CD4-positive, CD25-positive, alpha-beta regulatory T cell (primary cell): ENCODE measurements at regions not wholly inside any gene's neighbourhood (a gene's known extent, or its start where the extent isn't known, plus 50 kb on each side); places are given as distances from the start of the nearest gene placed in this dataset.

ENCODE experiments used
- ATAC-seq, 2 donors: fragments of 150-1000 bp; cut with Tn5 transposase; one replicate each; pipeline ENCODE4 v1.10.0; 2021; ENCODE audit warnings: low read depth in 2 of 2, moderate number of reproducible peaks in 2 of 2, moderate library complexity in 1 of 2
- DNase-seq, 3 donors: peaks; one replicate each; pipeline versions ENCODE4 v3.0.0 to v3.0.0-alpha.2; 2012 to 2022; ENCODE audit warnings: mixed read lengths in 1 of 3
- H3K27ac ChIP-seq: one replicate; pipeline ENCODE4 v1.7.0; 2013; ENCODE audit warnings: mild to moderate bottlenecking, low read length; ENCODE audit not compliant: insufficient read depth, poor library complexity, severe bottlenecking
- H3K27me3 ChIP-seq: one replicate; pipeline ENCODE4 v1.7.0; 2013; ENCODE audit warnings: low read length; ENCODE audit not compliant: control insufficient read depth, insufficient read depth
- H3K36me3 ChIP-seq: one replicate; pipeline ENCODE4 v1.7.0; 2013; ENCODE audit warnings: mild to moderate bottlenecking, low read length, moderate library complexity; ENCODE audit not compliant: control insufficient read depth, insufficient read depth
- H3K4me1 ChIP-seq: 2 replicates; pipeline ENCODE4 v1.7.0; 2013; ENCODE audit warnings: mild to moderate bottlenecking, low read length; ENCODE audit not compliant: insufficient read depth, control insufficient read depth, poor library complexity, severe bottlenecking
- H3K4me3 ChIP-seq: one replicate; pipeline ENCODE4 v1.7.0; 2013; ENCODE audit warnings: low read depth, mild to moderate bottlenecking, low read length, moderate library complexity
- H3K9me3 ChIP-seq, 2 experiments: 1 replicate in 1 of 2; 2 replicates in 1 of 2; pipeline ENCODE4 v1.7.0; 2013; ENCODE audit warnings: low read length in 2 of 2, mild to moderate bottlenecking in 1 of 2, moderate library complexity in 1 of 2; ENCODE audit not compliant: control insufficient read depth in 2 of 2
- H3K27ac Mint-ChIP-seq, 3 donors: one replicate each; pipeline ENCODE4 v1.8.0; 2020 to 2022; ENCODE audit warnings: mild to moderate bottlenecking in 3 of 3, mixed read lengths in 3 of 3, moderate library complexity in 2 of 3
- H3K27me3 Mint-ChIP-seq: one replicate; pipeline ENCODE4 v1.8.0; 2022; ENCODE audit warnings: mild to moderate bottlenecking, mixed read lengths
- H3K36me3 Mint-ChIP-seq: one replicate; pipeline ENCODE4 v1.8.0; 2020; ENCODE audit warnings: mixed read lengths
- H3K4me1 Mint-ChIP-seq, 4 donors: one replicate each; pipeline ENCODE4 v1.8.0; 2020 to 2022; ENCODE audit warnings: mixed read lengths in 4 of 4, mild to moderate bottlenecking in 1 of 4
- H3K4me3 Mint-ChIP-seq, 4 donors: one replicate each; pipeline ENCODE4 v1.8.0; 2020 to 2022; ENCODE audit warnings: mild to moderate bottlenecking in 4 of 4, mixed read lengths in 4 of 4, moderate library complexity in 3 of 4
- H3K9me3 Mint-ChIP-seq, 7 donors: one replicate each; pipeline ENCODE4 v1.8.0; 2020 to 2022; ENCODE audit warnings: mixed read lengths in 7 of 7, mild to moderate bottlenecking in 3 of 7, moderate library complexity in 2 of 7

- Histone ChIP-seq H3K4me1 (no peaks in the 10 kb centered on the region), H3K9me3 (peaks cover 2 to 6% of the 10 kb centered on the region in 2 experiments), H3K27me3 (no peaks in the 10 kb centered on the region), H3K27ac (no peak overlapping the region), H3K4me3 (no peak overlapping the region), H3K36me3 (no peaks in the 10 kb centered on the region)
- no peaks in the 10 kb centered on the region for H3K36me3 Mint-ChIP-seq
- no peaks in the 10 kb centered on the region for H3K27me3 Mint-ChIP-seq
- H3K4me3 Mint-ChIP-seq: no peak overlapping the region
- DNase-seq: no peak
- peaks cover 0 to 18% (median 4%) of the 10 kb centered on the region in 7 donors for H3K9me3 Mint-ChIP-seq
- H3K4me1 Mint-ChIP-seq: no peaks in the 10 kb centered on the region
- no peak for ATAC-seq
- no peak overlapping the region for H3K27ac Mint-ChIP-seq
Observed at GRCh38 chr5:40172721-40173120, 507.0 kb upstream of the PTGER4 start.

- ATAC-seq (no peak), DNase-seq (no peak)
- Histone ChIP-seq H3K36me3 (no peaks in the 10 kb centered on the region), H3K27ac (no peak overlapping the region), H3K4me1 (no peaks in the 10 kb centered on the region), H3K9me3 (peaks cover 0 to under 1% of the 10 kb centered on the region in 2 experiments), H3K4me3 (no peak overlapping the region), H3K27me3 (no peaks in the 10 kb centered on the region)
- Mint-ChIP-seq H3K4me3 (no peak overlapping the region), H3K27ac (no peak overlapping the region), H3K36me3 (no peaks in the 10 kb centered on the region), H3K27me3 (no peaks in the 10 kb centered on the region), H3K4me1 (no peaks in the 10 kb centered on the region), H3K9me3 (peaks cover 0 to 17% (median 4%) of the 10 kb centered on the region in 7 donors)
Observed at GRCh38 chr5:40171971-40172370, 507.7 kb upstream of the PTGER4 start.

GRCh38 chr5:40167283-40167682 is 512.4 kb upstream of the PTGER4 start:
- Mint-ChIP-seq H3K4me3 (no peak overlapping the region), H3K27ac (no peak overlapping the region), H3K27me3 (no peaks in the 10 kb centered on the region), H3K4me1 (no peaks in the 10 kb centered on the region), H3K36me3 (no peaks in the 10 kb centered on the region), H3K9me3 (peaks cover 0 to 9% (median 0%) of the 10 kb centered on the region in 7 donors)
- no peaks in the 10 kb centered on the region for H3K4me1 ChIP-seq
- ATAC-seq (no peak), DNase-seq (no peak)
- H3K4me3 ChIP-seq: no peak overlapping the region
- H3K9me3 ChIP-seq: no peaks in the 10 kb centered on the region
- H3K27ac ChIP-seq: no peak overlapping the region
- no peaks in the 10 kb centered on the region for H3K27me3 ChIP-seq
- no peaks in the 10 kb centered on the region for H3K36me3 ChIP-seq

GRCh38 chr5:40166802-40167201 is 512.9 kb upstream of the PTGER4 start:
- DNase-seq (no peak), ATAC-seq (no peak)
- H3K9me3 Mint-ChIP-seq: peaks cover 0 to 9% (median 0%) of the 10 kb centered on the region in 7 donors
- no peaks in the 10 kb centered on the region for H3K27me3 Mint-ChIP-seq
- no peak overlapping the region for H3K27ac Mint-ChIP-seq
- H3K4me1 ChIP-seq: no peaks in the 10 kb centered on the region
- no peaks in the 10 kb centered on the region for H3K4me1 Mint-ChIP-seq
- no peaks in the 10 kb centered on the region for H3K27me3 ChIP-seq
- H3K36me3 Mint-ChIP-seq: no peaks in the 10 kb centered on the region
- H3K9me3 ChIP-seq: no peaks in the 10 kb centered on the region
- H3K36me3 ChIP-seq: no peaks in the 10 kb centered on the region
- H3K4me3 Mint-ChIP-seq: no peak overlapping the region
- H3K4me3 ChIP-seq: no peak overlapping the region
- H3K27ac ChIP-seq: no peak overlapping the region

GRCh38 chr5:40165789-40166728 is 513.7 kb upstream of the PTGER4 start:
- peak in 1 of 3 donors; percentile 33 for DNase-seq
- H3K36me3 Mint-ChIP-seq: no peaks in the 10 kb centered on the region
- H3K36me3 ChIP-seq: no peaks in the 10 kb centered on the region
- H3K9me3 Mint-ChIP-seq: peaks cover 0 to 9% (median under 1%) of the 10 kb centered on the region in 7 donors
- no peaks in the 10 kb centered on the region for H3K27me3 Mint-ChIP-seq
- H3K9me3 ChIP-seq: no peaks in the 10 kb centered on the region
- no peak overlapping the region for H3K27ac ChIP-seq
- H3K4me3 Mint-ChIP-seq: no peak overlapping the region
- no peaks in the 10 kb centered on the region for H3K4me1 ChIP-seq
- H3K27me3 ChIP-seq: no peaks in the 10 kb centered on the region
- no peaks in the 10 kb centered on the region for H3K4me1 Mint-ChIP-seq
- ATAC-seq: no peak
- no peak overlapping the region for H3K27ac Mint-ChIP-seq
- H3K4me3 ChIP-seq: no peak overlapping the region

GRCh38 chr5:40165106-40165788 is 514.5 kb upstream of the PTGER4 start:
- no peaks in the 10 kb centered on the region for H3K4me1 Mint-ChIP-seq
- Histone ChIP-seq H3K4me1 (no peaks in the 10 kb centered on the region), H3K27ac (no peak overlapping the region), H3K36me3 (no peaks in the 10 kb centered on the region), H3K27me3 (no peaks in the 10 kb centered on the region), H3K9me3 (no peaks in the 10 kb centered on the region), H3K4me3 (no peak overlapping the region)
- no peak for DNase-seq
- no peak overlapping the region for H3K27ac Mint-ChIP-seq
- no peak for ATAC-seq
- no peak overlapping the region for H3K4me3 Mint-ChIP-seq
- no peaks in the 10 kb centered on the region for H3K27me3 Mint-ChIP-seq
- no peaks in the 10 kb centered on the region for H3K36me3 Mint-ChIP-seq
- peaks cover 0 to 8% (median 2%) of the 10 kb centered on the region in 7 donors for H3K9me3 Mint-ChIP-seq

- Mint-ChIP-seq H3K9me3 (peaks cover 0 to 2% (median 0%) of the 10 kb centered on the region in 7 donors), H3K36me3 (no peaks in the 10 kb centered on the region), H3K27ac (no peak overlapping the region), H3K4me1 (no peaks in the 10 kb centered on the region), H3K27me3 (no peaks in the 10 kb centered on the region), H3K4me3 (no peak overlapping the region)
- no peaks in the 10 kb centered on the region for H3K36me3 ChIP-seq
- H3K27ac ChIP-seq: no peak overlapping the region
- DNase-seq (no peak), ATAC-seq (no peak)
- H3K4me3 ChIP-seq: no peak overlapping the region
- no peaks in the 10 kb centered on the region for H3K9me3 ChIP-seq
- no peaks in the 10 kb centered on the region for H3K4me1 ChIP-seq
- H3K27me3 ChIP-seq: no peaks in the 10 kb centered on the region
Observed at GRCh38 chr5:40160435-40160834, 519.3 kb upstream of the PTGER4 start.
